AG04449 (cell line): ENCODE measurements at regions not wholly inside any gene's neighbourhood (a gene's known extent, or its start where the extent isn't known, plus 50 kb on each side); places are given as distances from the start of the nearest gene placed in this dataset.

Experiments
- CTCF ChIA-PET: fragments of 350-600 bp; formaldehyde crosslinking; extraction: SDS; loops from one replicate; lab custom pipeline; 2021; ENCODE audit warnings: antibody characterized with exemption; lab: Yijun Ruan, JAX
- POLR2A ChIA-PET: fragments of 400-600, 350-600 bp; formaldehyde crosslinking; extraction: SDS; loops from one replicate; lab custom pipeline; 2020; ENCODE audit warnings: antibody characterized with exemption, inconsistent platforms; lab: Yijun Ruan, JAX
- DNase-seq: peaks from one replicate; pipeline ENCODE4 v3.0.0-alpha.2; 2010; ENCODE audit warnings: low read depth, low spot score
- H3K4me3 ChIP-seq: 2 replicates; pipeline ENCODE4 v1.5.1; 2011; ENCODE audit warnings: low read depth, mild to moderate bottlenecking, control low read depth, low read length
- CTCF ChIP-seq: IDR thresholded peaks from one replicate; pipeline ENCODE4 v1.5.1; 2011; ENCODE audit warnings: mild to moderate bottlenecking, moderate library complexity, low read length, control low read depth, inconsistent platforms; ENCODE audit not compliant: insufficient read depth; ENCODE audit errors: missing control alignments

GRCh38 chr7:121489440-121489839 is 93.3 kb upstream of the FAM3C start:
- DNase-seq = no peak
- ChIA-PET CTCF (no interaction called here), POLR2A (no interaction called here)

GRCh38 chr7:121488111-121488650 is 92.1 kb upstream of the FAM3C start:
- no peak overlapping the region for H3K4me3 ChIP-seq
- CTCF ChIA-PET = interaction anchor here (1.4 kb wide), 1 partner anchor 92 kb away, joined by 5 read pairs; the partner anchor contains the start of gene FAM3C
- POLR2A ChIA-PET = no interaction called here
- no peak for DNase-seq
- TF ChIP-seq CTCF = no peak

More at GRCh38 chr7:121489440-121489839, 93.3 kb upstream of the FAM3C start:
- no peak overlapping the region for H3K4me3 ChIP-seq
- TF ChIP-seq CTCF = no peak

GRCh38 chr7:121486590-121486989 is 90.5 kb upstream of the FAM3C start:
- ChIA-PET POLR2A (no interaction called here), CTCF (no interaction called here)
- no peak overlapping the region for H3K4me3 ChIP-seq
- TF ChIP-seq CTCF = no peak
- DNase-seq = no peak

- ChIA-PET CTCF (no interaction called here), POLR2A (no interaction called here)
- H3K4me3 ChIP-seq = no peak overlapping the region
- no peak for TF ChIP-seq CTCF
- DNase-seq = no peak
These were observed 89.5 kb upstream of the FAM3C start for GRCh38 chr7:121485467-121486243.

GRCh38 chr7:121484089-121484763 is 88.1 kb upstream of the FAM3C start:
- CTCF ChIA-PET = no interaction called here
- TF ChIP-seq CTCF = no peak
- POLR2A ChIA-PET = no interaction called here
- no peak for DNase-seq
- no peak overlapping the region for H3K4me3 ChIP-seq
